HG02870 (cell line): ENCODE measurements at regions not wholly inside any gene's neighbourhood (a gene's known extent, or its start where the extent isn't known, plus 50 kb on each side); places are given as distances from the start of the nearest gene placed in this dataset.

Experiments used
- ATAC-seq: cut with Tn5 transposase; IDR thresholded peaks from one replicate; pipeline ENCODE4 v1.9.1; 2021; ENCODE audit warnings: mild to moderate bottlenecking, moderate library complexity; ENCODE audit not compliant: unreplicated experiment

DNA sequence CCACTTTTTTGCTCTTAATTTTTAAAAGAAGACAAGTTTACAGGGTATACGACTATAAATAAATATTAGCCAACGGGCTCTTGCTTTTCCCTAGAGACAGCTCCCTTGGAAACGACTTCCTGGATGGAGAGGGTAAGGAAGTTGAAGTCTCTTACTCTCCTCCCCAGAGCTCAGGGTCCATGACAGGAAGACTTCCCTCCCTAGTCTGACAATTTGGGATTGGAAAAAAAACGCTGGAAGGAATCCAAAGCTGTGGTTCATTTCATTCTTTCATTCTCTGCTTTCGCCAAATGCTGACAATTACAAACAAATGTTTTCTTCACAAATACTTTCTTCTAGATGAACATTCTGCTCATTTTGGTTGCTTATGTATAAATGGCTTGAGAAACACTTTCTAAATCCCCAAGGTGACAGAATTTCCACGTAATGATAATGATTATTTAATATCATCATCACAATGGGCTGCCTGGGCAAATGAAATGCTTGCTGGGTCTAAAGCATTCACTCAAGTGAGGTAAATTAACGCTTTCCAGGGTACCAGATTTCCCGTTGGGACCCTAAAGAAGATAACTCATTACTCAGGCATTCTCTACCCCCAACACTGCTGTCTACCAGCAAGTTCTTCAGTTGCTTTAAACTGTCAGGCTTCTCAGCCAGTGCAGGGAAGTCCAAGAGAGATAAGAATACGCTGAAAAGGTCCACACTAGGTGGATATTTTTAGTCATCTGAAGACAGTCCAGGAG, 139.8 kb upstream of the SLC30A5 start:
- ATAC-seq, result no peak

DNA sequence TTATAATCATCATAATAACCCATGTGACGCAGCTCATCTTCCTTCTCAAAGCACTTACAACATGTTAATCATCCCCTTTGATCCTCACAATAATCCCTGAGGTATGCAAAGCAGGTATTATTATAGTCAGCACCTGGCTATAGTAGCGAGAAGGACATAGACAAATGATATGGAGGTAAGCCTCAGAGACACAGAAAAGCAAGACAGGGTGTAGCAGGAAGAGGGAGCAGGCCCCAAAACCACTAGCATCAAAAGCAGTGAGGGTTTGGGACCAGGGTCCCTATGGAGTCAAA, 139.2 kb upstream of the SLC30A5 start:
- ATAC-seq, result no peak

DNA sequence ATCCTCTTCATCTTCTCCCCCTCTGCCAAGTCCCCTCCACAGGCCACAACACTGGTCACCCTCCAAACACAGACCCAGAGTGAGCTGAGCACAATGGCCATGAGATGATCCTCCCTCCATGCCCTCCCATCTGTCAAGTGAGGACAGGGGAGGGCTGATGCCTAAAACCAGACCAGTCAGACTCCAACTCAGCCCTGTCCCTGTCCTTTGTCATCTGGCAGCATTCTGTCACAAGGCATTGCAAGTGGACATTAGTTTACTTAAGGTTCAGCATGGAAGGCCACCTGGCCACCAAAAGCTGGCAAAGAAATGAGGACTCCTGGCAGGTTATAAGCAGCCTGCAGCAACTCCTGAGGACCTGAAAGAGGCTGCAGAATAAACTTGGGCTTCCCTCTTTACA, 136.2 kb upstream of the SLC30A5 start:
- ATAC-seq, result no peak

DNA sequence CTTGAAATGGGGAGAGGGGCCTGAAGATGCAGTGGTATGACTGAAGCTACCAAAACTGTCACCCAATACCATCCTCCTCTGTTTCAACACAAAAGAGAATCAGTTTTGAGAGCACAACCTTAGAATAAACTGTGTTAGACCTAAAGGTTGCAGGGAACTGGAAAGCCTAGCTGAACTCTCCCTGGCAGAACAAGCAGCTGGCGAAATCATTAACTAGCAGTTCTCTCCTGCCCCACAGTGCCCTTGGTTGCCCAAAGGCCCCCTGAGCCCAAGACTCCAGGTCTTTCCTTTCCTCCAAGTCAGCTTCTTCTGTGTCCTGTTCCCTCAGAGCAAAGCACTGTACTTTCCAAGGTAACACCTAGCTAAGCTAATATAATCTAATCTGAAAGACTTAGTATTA, 135.4 kb upstream of the SLC30A5 start:
- ATAC-seq, result no peak

DNA sequence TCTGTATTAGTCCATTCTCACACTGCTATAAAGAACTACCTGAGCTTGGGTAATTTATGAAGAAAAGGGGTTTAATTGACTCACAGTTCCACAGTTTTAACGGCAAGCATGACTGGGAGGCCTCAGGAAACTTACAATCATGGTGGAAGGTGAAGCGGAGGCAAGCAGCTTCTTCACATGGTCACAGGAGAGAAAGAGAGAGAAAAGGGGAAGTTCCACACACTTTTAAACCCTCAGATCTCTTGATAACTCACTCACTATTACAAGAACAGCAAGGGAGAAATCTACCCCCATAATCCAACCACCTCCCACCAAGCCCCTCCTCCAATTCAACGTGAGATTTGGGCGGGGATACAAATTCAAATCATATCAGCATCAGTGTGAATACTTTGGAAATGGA, 133.4 kb upstream of the SLC30A5 start:
- ATAC-seq, result no peak

DNA sequence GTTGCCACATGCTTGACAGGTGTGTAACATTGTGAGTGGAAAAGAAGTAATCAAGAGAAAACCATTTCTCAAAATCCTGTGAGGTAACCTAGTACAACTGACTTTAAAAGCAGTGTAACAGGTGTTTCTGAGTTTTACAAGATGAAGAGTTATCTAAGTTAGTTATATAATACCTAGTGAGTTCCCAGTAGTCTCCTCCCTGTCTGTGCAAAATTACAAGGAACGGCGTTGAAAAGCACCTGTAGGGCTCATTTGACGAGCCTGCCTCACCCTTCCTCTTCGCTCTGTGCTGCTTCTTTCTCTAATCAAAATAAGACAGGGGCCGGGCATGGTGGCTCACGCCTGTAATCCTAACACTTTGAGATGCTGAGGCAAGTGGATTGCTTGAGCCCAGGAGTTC, 132.9 kb upstream of the SLC30A5 start:
- ATAC-seq, result no peak

DNA sequence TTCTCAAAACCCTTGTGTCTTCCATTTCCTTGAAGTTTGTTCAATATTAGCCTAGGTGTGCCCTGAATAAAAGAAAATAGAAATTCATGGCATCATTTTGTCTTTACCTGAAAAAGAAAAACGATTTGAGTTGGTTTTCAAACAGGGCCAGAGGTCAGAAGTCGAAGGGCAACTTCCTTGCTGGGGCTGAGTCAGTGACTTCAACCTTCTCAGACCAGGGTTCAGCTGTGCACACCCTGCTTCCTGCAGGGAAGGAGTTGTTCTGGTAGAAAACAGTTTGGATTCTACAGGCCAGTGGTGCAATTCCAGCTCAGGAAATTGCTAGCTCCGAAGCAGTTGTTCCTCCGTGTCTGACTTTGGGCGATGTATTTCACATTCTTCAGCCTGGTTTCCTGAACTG, 132.1 kb upstream of the SLC30A5 start:
- no peak for ATAC-seq

DNA sequence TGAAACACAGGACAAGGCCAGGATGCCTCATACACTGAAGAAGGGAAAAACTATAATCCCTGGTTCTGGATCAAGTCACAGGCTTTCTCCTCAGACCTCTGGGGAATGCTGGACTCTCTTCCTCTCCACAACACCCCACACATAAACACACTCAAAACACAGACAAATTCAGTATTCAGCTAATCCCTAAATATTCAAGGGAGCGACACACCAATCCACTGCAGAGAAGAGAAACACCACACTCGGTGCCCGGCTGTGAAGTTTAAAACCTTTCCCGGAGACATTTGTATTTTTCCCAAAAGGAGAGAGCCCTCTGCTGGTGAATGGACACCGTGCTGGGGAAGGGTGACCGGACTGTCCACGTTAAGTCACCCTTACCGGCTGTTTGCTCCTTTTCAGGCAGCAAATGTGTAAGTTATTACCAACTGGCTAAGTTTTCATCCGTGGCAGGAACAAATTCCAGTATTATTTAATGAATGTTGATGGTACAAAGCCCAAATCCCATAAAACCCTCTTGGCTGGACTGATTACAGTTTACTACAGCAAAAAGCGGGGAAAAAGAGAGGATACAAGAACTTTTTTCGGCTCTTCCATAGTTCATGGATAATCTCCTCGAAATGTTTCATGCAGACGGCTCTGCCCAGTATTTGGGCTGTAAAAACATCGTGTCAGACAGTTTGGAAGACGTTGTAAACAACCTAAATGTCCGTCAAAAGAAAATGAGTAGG, 130.9 kb upstream of the SLC30A5 start:
- ATAC-seq, result no peak

DNA sequence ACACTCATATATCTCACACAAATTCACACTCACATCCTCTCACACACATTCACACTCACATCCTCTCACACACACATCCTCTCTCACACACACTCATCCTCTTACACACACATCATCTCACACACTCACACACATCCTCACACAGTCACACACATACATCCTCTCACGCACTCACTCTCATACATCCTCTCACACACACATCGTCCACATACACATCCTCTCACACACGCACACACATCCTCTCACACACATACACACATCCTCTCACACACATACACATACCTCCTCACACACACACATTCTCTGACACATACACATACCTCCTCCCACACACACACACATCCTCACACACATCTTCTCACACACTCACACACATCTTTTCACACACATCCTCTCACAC, 129.1 kb upstream of the SLC30A5 start:
- no peak for ATAC-seq

DNA sequence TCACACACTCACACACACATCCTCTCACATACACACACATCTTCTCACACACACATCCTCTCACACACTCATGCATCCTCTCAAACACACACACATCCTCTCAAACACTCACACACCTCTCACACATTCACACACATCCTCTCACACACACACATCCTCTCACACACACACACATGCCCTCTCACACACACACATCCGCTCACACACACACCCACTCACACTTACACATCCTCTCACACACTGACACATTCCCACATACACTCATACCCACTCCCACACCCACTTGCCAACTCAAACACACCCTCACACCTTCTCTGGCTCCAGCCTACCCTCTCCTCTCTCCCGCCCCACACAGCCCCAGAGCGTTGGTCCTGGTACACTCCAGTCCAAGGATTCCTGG, 127.9 kb upstream of the SLC30A5 start:
- ATAC-seq, result no peak

DNA sequence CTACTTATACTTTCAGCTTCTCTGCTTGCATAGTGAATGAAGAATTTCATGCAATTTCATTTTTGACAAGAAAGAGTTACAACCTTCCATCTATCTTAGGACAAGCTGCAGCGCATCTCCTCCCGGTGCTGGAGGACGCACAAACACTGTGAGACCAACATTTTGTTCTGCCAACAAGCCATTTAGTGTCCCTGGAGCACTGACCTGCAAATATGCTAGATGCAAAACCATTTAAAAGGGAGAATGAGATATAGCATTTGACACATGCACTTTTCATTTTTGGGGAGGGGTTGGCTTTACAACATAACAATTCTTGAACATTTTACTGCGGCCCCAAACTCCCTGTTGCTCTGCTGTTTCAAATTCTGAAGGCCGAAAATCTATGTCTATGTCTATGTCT, 127.2 kb upstream of the SLC30A5 start:
- ATAC-seq, result no peak

DNA sequence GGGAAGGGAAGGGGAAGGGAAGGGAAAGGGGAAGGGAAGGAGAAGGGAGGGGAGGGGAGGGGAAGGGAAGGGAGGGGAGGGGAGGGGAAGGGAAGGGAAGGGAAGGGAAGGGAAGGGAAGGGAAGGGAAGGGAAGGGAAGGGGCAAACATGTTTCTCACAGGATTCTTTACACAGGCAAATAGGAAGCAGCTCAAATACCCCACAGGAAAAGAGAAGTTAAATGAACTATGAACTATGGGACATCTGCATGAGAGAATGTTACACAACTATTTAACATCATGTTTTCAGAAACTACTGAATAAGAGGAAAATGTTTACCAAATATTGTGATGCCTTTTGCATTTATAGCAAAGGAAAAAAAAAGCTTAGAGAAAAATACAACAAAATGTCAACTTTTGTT, 125.4 kb upstream of the SLC30A5 start:
- ATAC-seq, result no peak

DNA sequence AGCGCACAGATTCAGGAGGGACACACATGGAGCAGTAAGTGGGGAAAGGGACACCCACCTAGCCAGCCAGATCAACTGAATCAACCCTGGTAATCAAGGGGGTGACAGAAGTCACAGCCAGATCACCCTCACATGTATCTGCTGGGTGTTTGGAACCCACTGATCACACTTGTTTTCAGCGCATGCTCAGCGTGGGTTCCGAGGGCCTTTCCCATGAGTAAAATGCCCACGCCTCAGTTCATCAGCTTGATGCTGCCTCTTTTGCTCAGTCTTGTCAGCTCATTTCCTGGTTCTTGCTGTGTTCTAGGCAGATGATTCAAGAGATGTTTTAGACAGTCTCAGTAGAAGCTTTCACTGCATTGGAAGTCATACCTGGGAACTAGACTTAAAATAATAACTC, 123.2 kb upstream of the SLC30A5 start:
- no peak for ATAC-seq

DNA sequence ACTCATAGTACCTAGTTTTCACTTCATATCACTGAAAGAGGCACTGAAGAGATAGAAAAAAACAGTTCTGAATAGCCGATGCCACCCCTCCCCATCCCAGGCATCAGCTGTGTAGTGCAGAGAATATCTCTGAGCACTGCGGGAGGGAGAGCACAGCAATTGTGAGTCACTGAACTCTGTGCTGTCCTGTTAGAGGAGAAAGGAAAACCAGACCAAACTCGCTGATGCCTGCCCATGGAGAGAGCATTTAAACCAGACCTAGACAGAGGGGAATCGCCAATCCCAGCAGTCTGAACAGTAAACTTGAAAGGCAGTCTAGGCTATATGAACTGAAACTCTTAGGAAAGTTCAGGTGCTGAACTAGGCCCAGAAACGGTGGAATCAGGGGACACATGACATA, 120.1 kb upstream of the SLC30A5 start:
- no peak for ATAC-seq

DNA sequence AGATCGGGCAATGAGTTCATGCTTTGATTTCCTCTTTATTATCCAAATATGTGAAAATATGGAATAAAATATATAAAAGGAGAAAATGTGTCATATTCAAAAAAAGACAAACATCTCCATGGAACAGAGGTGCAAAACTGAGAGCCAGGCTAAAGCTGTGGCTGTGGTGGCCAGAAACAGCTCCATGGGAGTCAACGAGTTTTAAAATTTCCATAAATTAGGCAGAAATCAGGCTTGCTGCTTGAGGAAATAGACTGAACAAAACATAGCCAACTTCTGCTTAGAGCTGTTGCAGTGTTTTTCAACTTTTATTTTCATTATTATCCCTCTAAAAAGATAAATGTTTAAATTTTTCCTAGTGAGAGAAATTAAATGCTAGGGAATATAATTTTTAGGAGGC, 110.8 kb upstream of the SLC30A5 start:
- no peak for ATAC-seq

DNA sequence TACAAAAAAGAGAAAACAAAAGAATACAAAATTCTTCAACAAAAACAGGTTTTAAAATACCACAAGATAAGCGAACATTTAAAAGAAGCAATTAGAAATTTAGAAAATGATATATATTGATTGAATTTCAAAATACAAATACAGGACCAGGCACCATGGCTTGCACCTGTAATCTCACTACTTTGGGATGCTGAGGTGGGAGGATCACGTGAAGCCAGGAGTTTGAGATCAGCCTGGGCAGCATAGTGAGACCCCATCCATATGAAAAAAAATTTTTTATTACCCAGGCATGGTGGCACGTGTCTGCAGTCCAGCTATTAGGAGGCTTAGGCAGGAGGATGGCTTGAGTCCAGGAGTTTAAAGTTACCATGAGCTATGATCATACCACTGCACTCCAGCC, 109.9 kb upstream of the SLC30A5 start:
- ATAC-seq, result no peak

DNA sequence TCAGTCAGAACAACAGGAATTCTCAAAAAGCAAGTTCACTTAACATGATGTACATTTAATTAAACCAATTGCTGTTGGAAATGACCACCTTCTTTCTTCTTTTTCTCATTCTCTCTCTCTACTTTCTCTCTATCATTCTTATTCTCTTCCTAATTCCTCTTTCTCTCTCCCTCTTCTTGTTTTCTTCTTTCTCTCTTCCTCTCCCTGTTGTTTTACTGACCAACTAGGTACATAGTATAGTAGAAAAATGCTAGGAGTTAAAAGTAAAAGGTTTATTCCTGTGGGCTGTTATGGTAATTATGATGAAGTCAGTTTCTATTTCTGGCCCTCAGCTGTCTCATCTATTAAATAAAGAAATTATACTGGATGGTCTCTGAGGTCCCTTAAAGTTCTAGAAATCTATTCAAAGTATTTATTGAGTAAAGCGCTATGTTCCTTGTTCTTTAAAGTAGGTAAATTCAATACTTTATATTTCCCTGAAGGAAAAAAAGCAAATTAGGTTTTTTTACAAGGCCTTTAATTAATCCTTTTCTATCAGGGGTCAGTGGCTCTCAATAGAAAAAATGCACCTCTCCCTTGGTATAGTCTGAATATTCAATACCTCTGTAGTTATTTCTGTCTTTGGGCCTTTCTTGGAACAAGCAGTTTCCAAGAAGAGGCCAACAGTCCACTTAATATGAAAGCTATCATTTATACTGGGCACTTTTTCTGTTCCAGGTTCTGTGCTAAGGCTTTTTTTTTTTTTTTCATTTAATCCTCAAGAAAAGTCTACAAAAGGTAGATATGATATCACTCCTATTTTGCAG, 102.3 kb upstream of the SLC30A5 start:
- no peak for ATAC-seq

DNA sequence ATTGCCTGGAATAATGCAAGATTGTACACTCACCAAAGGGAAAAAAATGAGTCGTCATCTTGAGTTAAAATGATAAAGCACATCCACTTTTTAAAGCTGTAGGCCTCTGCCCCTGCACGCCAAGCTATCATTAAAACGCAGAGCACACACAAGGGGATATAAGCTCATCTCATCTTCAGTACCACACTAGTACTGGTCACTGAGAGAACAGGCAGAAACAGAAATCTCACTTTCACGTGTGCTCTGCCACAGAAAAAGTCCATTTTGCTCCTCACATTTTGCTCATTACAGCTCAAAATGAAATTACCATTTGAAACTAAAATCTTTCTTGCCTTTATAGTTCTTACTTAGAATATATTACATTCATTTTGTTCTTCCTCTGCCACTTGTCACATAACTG, 99.2 kb upstream of the SLC30A5 start:
- peak; percentile 96 for ATAC-seq

DNA sequence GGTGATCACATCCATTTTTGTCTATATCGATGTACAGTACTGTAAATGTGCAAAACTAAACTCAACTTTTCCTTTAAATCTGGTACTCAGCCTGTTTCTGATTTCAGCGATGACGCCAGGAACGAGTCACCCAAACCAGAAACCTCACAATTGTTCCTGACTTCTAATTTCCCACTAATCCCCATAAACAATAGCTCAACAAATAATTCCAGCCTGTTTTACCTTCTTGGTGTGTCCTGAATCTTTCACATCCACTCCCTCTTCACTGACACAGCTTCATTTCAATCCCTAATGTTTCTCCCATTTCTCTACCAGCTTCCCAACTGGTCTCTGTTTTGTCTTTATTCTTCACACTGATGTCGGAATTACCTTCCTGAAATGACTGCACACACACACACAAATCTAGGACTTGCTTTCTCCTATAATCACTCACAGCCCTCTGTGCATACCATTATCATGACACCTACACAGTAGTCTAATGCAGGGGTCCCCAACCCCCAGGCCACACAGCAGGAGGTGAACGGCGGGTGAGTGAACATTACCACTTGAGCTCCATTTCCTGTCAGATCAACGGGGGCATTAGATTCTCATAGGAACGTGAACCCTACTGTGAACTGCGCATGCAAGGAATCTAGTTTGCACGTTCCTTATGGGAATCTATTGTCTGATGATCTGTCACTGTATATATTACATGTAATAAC, 97.8 kb upstream of the SLC30A5 start:
- ATAC-seq, result no peak

DNA sequence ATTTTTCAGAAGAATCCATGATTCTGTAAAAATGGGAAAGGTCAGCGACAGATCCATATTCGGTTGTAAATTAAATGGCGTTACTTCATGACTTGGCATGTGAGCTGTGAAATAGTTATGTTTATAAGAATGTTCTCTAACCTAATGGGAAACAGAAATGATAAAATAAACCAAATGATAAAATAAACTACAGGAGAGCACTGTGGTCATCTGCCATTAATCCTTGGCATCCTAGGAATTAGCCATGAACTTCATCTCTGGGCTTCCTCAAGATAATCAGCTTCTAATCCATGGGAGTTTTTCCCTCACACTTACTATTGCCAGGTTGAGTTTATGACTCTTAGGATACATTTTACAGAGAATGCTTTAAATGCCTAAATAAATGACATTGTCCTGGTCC, 94.6 kb upstream of the SLC30A5 start:
- ATAC-seq, result no peak

DNA sequence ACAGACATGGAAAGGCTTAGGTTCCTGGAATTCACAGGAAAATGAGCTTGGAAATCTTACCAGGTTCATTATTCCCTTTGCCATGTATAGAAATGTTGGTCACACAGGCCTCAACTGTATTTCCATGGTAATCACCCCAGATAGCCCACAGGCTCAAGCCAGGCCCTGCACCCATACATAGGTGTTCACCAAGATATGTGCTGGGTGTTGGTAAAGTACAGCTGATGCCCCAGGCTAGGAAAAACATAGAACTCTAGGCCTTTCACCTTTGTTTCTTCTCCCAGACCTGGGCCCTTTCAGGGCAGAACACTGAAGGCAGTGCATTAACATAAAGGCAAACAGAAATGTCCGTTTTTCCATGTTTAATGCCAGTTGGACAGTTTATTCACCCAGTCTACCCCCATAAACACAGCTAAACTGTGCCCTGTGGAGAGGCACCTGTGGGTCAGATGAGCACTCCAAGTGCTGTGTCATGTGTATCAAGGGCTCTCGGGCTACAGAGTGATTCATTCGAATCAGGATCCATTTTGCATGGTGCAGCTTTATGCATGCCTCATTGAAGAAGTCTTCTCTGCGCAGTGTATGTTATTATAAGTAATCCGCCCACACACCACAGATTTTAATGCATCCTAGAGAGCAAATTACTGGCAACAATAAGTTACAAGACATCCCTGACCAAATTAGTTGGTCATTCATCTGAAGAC, 93.4 kb upstream of the SLC30A5 start:
- no peak for ATAC-seq
